Astrocyte (in vitro differentiated cells and primary cell): ENCODE measurements at regions not wholly inside any gene's neighbourhood (a gene's known extent, or its start where the extent isn't known, plus 50 kb on each side); places are given as distances from the start of the nearest gene placed in this dataset.

ENCODE experiments used
- CTCF ChIP-seq: IDR thresholded peaks from 2 replicates; pipeline ENCODE4 v1.5.1; 2011; ENCODE audit warnings: low read depth, mild to moderate bottlenecking, inconsistent platforms, low read length, moderate library complexity; ENCODE audit not compliant: insufficient read depth
- EZH2 ChIP-seq: IDR thresholded peaks from 2 replicates; pipeline ENCODE4 v1.6.1; 2012; ENCODE audit warnings: mild to moderate bottlenecking, low read length, inconsistent platforms; ENCODE audit not compliant: insufficient read depth

GRCh38 chr18:59788791-59789106 is 91.5 kb upstream of the CCBE1 start:
- TF ChIP-seq CTCF = no peak
- TF ChIP-seq EZH2 = no peak
